WTC11 (cell line): ENCODE measurements at regions not wholly inside any gene's neighbourhood (a gene's known extent, or its start where the extent isn't known, plus 50 kb on each side); places are given as distances from the start of the nearest gene placed in this dataset.

ENCODE experiments used
- ATAC-seq: fragments of 200-7000 bp; cut with Tn5 transposase; 2 replicates; pipeline ENCODE4 v1.10.0; 2021; ENCODE audit warnings: mild to moderate bottlenecking, moderate library complexity
- CTCF ChIA-PET: fragments of 300-600 bp; sonication (Branson Sonifier 250); formaldehyde crosslinking; loops from one replicate; lab custom pipeline; 2021; ENCODE audit warnings: antibody characterized with exemption; lab: Charles Lee
- POLR2A ChIA-PET: fragments of 350-600 bp; sonication (Branson Sonifier 250); formaldehyde crosslinking; loops from one replicate; lab custom pipeline; 2021; ENCODE audit warnings: antibody characterized with exemption; lab: Charles Lee
- DNase-seq: peaks from one replicate; pipeline ENCODE4 v3.0.0; 2021; ENCODE audit warnings: low spot score
- H3K27ac Mint-ChIP-seq: 2 replicates; pipeline ENCODE4 v1.8.0; 2021; ENCODE audit warnings: mixed read lengths
- H3K27me3 Mint-ChIP-seq: 2 replicates; pipeline ENCODE4 v1.8.0; 2021; ENCODE audit warnings: low read depth, mild to moderate bottlenecking, moderate library complexity, mixed read lengths
- H3K36me3 Mint-ChIP-seq: 2 replicates; pipeline ENCODE4 v1.8.0; 2021; ENCODE audit warnings: mixed read lengths
- H3K4me1 Mint-ChIP-seq: 2 replicates; pipeline ENCODE4 v1.8.0; 2022; ENCODE audit warnings: mixed read lengths
- H3K4me3 Mint-ChIP-seq: 2 replicates; pipeline ENCODE4 v1.8.0; 2021; ENCODE audit warnings: mild to moderate bottlenecking, moderate library complexity, mixed read lengths
- H3K9me3 Mint-ChIP-seq: 2 replicates; pipeline ENCODE4 v1.8.0; 2021; ENCODE audit warnings: mixed read lengths
- ETV6 ChIP-seq: sonication (generic); formaldehyde crosslinking; IDR thresholded peaks from 2 replicates; pipeline ENCODE4 v1.8.1; 2022; ENCODE audit warnings: mild to moderate bottlenecking, missing genetic modification reagents
- FOXK1 ChIP-seq: sonication (generic); formaldehyde crosslinking; IDR thresholded peaks from 2 replicates; pipeline ENCODE4 v1.8.0; 2022; ENCODE audit warnings: mild to moderate bottlenecking, moderate library complexity, missing genetic modification reagents
- FOXP1 ChIP-seq: sonication (generic); formaldehyde crosslinking; IDR thresholded peaks from 2 replicates; pipeline ENCODE4 v1.8.0; 2022; ENCODE audit warnings: missing genetic modification reagents, mild to moderate bottlenecking, moderate library complexity, borderline replicate concordance
- GRHL2 ChIP-seq: fragments of 250-450 bp; sonication (Bioruptor Pico); IDR thresholded peaks from 2 replicates; pipeline ENCODE4 v1.8.0; 2022; ENCODE audit warnings: mild to moderate bottlenecking, moderate library complexity; ENCODE audit not compliant: insufficient replicate concordance, severe bottlenecking
- GTF2I ChIP-seq: fragments of 250-450 bp; sonication (Bioruptor Pico); conservative IDR thresholded peaks from 2 replicates; pipeline ENCODE4 v1.4.0; 2021; ENCODE audit warnings: mild to moderate bottlenecking
- IRF2 ChIP-seq: sonication (generic); formaldehyde crosslinking; IDR thresholded peaks from 2 replicates; pipeline ENCODE4 v1.8.0; 2022; ENCODE audit warnings: low read depth, missing genetic modification reagents, borderline replicate concordance
- SOX15 ChIP-seq: fragments of 250-450 bp; sonication (Bioruptor Pico); IDR thresholded peaks from 2 replicates; pipeline ENCODE4 v1.9.0; 2021; ENCODE audit warnings: mild to moderate bottlenecking
- ZNF121 ChIP-seq: sonication (generic); formaldehyde crosslinking; IDR thresholded peaks from 2 replicates; pipeline ENCODE4 v1.8.0; 2023; ENCODE audit warnings: missing genetic modification reagents
- ZNF219 ChIP-seq: sonication (generic); formaldehyde crosslinking; IDR thresholded peaks from 2 replicates; pipeline ENCODE4 v1.8.0; 2023; ENCODE audit warnings: missing genetic modification reagents, mild to moderate bottlenecking, borderline replicate concordance
- TF ChIP-seq, protein P1 (sequence below): fragments of 250-450 bp; sonication (Bioruptor Pico); IDR thresholded peaks from 2 replicates; pipeline ENCODE4 v1.9.0; 2021; ENCODE audit warnings: mild to moderate bottlenecking, borderline replicate concordance
- TF ChIP-seq, protein P2 (sequence below): sonication (generic); formaldehyde crosslinking; IDR thresholded peaks from 2 replicates; pipeline ENCODE4 v1.8.1; 2022; ENCODE audit warnings: missing genetic modification reagents, borderline replicate concordance
- TF ChIP-seq, protein P3 (sequence below): sonication (generic); formaldehyde crosslinking; IDR thresholded peaks from 2 replicates; pipeline ENCODE4 v1.8.1; 2023; ENCODE audit warnings: mild to moderate bottlenecking, missing genetic modification reagents, borderline replicate concordance
- TF ChIP-seq, protein P4 (sequence below): sonication (generic); formaldehyde crosslinking; IDR thresholded peaks from 2 replicates; pipeline ENCODE4 v1.8.0; 2022; ENCODE audit warnings: mild to moderate bottlenecking, missing genetic modification reagents
- TF ChIP-seq, protein P5 (sequence below): sonication (generic); formaldehyde crosslinking; IDR thresholded peaks from 2 replicates; pipeline ENCODE4 v1.8.1; 2022; ENCODE audit warnings: low read depth, mild to moderate bottlenecking, moderate library complexity, missing genetic modification reagents, borderline replicate concordance

- TF ChIP-seq FOXK1 (CRISPR knock-in tag) (no peak), SOX15 (CRISPR knock-in tag) (no peak), GTF2I (CRISPR knock-in tag) (no peak)
- TF ChIP-seq, protein P1, sequence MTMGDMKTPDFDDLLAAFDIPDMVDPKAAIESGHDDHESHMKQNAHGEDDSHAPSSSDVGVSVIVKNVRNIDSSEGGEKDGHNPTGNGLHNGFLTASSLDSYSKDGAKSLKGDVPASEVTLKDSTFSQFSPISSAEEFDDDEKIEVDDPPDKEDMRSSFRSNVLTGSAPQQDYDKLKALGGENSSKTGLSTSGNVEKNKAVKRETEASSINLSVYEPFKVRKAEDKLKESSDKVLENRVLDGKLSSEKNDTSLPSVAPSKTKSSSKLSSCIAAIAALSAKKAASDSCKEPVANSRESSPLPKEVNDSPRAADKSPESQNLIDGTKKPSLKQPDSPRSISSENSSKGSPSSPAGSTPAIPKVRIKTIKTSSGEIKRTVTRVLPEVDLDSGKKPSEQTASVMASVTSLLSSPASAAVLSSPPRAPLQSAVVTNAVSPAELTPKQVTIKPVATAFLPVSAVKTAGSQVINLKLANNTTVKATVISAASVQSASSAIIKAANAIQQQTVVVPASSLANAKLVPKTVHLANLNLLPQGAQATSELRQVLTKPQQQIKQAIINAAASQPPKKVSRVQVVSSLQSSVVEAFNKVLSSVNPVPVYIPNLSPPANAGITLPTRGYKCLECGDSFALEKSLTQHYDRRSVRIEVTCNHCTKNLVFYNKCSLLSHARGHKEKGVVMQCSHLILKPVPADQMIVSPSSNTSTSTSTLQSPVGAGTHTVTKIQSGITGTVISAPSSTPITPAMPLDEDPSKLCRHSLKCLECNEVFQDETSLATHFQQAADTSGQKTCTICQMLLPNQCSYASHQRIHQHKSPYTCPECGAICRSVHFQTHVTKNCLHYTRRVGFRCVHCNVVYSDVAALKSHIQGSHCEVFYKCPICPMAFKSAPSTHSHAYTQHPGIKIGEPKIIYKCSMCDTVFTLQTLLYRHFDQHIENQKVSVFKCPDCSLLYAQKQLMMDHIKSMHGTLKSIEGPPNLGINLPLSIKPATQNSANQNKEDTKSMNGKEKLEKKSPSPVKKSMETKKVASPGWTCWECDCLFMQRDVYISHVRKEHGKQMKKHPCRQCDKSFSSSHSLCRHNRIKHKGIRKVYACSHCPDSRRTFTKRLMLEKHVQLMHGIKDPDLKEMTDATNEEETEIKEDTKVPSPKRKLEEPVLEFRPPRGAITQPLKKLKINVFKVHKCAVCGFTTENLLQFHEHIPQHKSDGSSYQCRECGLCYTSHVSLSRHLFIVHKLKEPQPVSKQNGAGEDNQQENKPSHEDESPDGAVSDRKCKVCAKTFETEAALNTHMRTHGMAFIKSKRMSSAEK, result no peak
- TF ChIP-seq, all 79 proteins: peak for 0
Observed at GRCh38 chr9:108100571-108100970, 611.0 kb upstream of the KLF4 start (continued).

DNA sequence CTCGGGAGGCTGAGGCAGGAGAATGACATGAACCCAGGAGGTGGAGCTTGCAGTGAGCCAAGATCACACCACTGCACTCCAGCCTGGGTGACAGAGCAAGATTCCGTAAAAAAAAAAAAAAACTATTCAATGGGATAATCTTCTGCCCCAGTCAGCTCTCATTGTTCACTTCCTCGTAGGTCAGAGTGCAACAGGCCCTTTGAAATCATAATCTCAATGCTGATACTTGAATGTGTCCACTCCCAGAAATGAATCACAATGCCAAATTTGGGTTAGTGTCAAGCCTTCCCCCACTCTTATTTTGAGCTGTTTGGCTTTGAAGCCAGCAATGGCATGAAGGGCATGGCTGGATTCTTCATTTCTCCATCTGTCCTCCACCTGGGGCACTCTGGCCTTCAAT is 610.3 kb upstream of the KLF4 start:
- ChIA-PET POLR2A (no interaction called here), CTCF (no interaction called here)
- no peaks in the 10 kb centered on the region for H3K36me3 Mint-ChIP-seq
- no peak for DNase-seq
- H3K4me1 Mint-ChIP-seq, result peaks cover 20% of the 10 kb centered on the region
- ATAC-seq, result no peak
- H3K27me3 Mint-ChIP-seq, result peaks cover 21% of the 10 kb centered on the region
- H3K27ac Mint-ChIP-seq, result no peak overlapping the region
- H3K9me3 Mint-ChIP-seq, result peaks cover 12% of the 10 kb centered on the region; the same call in 1 of the 2 replicates
- H3K4me3 Mint-ChIP-seq, result no peak overlapping the region
- TF ChIP-seq, protein P2, sequence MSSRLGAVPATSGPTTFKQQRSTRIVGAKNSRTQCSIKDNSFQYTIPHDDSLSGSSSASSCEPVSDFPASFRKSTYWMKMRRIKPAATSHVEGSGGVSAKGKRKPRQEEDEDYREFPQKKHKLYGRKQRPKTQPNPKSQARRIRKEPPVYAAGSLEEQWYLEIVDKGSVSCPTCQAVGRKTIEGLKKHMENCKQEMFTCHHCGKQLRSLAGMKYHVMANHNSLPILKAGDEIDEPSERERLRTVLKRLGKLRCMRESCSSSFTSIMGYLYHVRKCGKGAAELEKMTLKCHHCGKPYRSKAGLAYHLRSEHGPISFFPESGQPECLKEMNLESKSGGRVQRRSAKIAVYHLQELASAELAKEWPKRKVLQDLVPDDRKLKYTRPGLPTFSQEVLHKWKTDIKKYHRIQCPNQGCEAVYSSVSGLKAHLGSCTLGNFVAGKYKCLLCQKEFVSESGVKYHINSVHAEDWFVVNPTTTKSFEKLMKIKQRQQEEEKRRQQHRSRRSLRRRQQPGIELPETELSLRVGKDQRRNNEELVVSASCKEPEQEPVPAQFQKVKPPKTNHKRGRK (CRISPR knock-in tag), result no peak
- TF ChIP-seq, protein P3, sequence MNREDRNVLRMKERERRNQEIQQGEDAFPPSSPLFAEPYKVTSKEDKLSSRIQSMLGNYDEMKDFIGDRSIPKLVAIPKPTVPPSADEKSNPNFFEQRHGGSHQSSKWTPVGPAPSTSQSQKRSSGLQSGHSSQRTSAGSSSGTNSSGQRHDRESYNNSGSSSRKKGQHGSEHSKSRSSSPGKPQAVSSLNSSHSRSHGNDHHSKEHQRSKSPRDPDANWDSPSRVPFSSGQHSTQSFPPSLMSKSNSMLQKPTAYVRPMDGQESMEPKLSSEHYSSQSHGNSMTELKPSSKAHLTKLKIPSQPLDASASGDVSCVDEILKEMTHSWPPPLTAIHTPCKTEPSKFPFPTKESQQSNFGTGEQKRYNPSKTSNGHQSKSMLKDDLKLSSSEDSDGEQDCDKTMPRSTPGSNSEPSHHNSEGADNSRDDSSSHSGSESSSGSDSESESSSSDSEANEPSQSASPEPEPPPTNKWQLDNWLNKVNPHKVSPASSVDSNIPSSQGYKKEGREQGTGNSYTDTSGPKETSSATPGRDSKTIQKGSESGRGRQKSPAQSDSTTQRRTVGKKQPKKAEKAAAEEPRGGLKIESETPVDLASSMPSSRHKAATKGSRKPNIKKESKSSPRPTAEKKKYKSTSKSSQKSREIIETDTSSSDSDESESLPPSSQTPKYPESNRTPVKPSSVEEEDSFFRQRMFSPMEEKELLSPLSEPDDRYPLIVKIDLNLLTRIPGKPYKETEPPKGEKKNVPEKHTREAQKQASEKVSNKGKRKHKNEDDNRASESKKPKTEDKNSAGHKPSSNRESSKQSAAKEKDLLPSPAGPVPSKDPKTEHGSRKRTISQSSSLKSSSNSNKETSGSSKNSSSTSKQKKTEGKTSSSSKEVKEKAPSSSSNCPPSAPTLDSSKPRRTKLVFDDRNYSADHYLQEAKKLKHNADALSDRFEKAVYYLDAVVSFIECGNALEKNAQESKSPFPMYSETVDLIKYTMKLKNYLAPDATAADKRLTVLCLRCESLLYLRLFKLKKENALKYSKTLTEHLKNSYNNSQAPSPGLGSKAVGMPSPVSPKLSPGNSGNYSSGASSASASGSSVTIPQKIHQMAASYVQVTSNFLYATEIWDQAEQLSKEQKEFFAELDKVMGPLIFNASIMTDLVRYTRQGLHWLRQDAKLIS (CRISPR knock-in tag), result no peak
- no peak for TF ChIP-seq ZNF219 (CRISPR knock-in tag)
- TF ChIP-seq FOXP1 (CRISPR knock-in tag), result no peak
- no peak for TF ChIP-seq IRF2 (CRISPR knock-in tag)

DNA sequence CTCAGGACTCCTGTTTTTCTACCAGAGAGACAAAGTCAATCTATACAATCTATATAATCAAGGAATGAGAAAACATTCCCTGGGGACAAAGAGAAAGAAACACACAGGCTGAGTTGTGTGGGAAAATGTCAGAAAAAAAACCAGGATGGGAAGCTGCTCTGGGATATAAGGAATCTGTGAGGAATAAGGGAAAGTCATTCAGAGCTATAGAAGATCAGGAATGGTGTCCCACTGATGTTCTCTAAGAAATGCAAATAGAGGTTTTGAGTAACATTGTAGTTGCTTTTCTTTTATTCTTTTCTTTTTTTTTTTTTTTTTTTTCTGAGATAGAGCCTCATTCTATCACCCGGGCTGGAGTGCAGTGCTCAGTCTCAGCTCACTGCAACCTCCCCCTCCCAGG is 605.9 kb upstream of the KLF4 start:
- ChIA-PET POLR2A (interaction anchor here (0.6 to 0.8 kb wide), 3 partner anchors 84 to 606 kb away, joined by 3 to 5 read pairs (median 3); partner anchors contain the start of gene KLF4), CTCF (interaction anchor here (0.7 to 1.1 kb wide), 6 partner anchors 134 to 1341 kb away, joined by 3 to 4 read pairs (median 4); no protein-coding TSS in a partner anchor)
- Mint-ChIP-seq H3K9me3 (peaks cover 30% of the 10 kb centered on the region), H3K27me3 (peaks cover 18% of the 10 kb centered on the region), H3K4me1 (peaks cover 31% of the 10 kb centered on the region), H3K36me3 (peaks cover 14% of the 10 kb centered on the region), H3K4me3 (no peak overlapping the region), H3K27ac (no peak overlapping the region; the same call in 1 of the 2 replicates)
- ATAC-seq (peak; percentile 93), DNase-seq (no peak)
- no peak for TF ChIP-seq ETV6 (CRISPR knock-in tag)
- TF ChIP-seq ZNF121 (CRISPR knock-in tag), result no peak
- TF ChIP-seq, protein P4, sequence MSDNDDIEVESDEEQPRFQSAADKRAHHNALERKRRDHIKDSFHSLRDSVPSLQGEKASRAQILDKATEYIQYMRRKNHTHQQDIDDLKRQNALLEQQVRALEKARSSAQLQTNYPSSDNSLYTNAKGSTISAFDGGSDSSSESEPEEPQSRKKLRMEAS (CRISPR knock-in tag), result no peak
- TF ChIP-seq, protein P5, sequence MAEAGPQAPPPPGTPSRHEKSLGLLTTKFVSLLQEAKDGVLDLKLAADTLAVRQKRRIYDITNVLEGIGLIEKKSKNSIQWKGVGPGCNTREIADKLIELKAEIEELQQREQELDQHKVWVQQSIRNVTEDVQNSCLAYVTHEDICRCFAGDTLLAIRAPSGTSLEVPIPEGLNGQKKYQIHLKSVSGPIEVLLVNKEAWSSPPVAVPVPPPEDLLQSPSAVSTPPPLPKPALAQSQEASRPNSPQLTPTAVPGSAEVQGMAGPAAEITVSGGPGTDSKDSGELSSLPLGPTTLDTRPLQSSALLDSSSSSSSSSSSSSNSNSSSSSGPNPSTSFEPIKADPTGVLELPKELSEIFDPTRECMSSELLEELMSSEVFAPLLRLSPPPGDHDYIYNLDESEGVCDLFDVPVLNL (CRISPR knock-in tag), result no peak
- no peak for TF ChIP-seq GTF2I (CRISPR knock-in tag)
- TF ChIP-seq GRHL2 (CRISPR knock-in tag), result no peak
- TF ChIP-seq, protein P3 (CRISPR knock-in tag), result no peak
